Lung (tissue), 11 donors: ENCODE measurements at regions not wholly inside any gene's neighbourhood (a gene's known extent, or its start where the extent isn't known, plus 50 kb on each side); places are given as distances from the start of the nearest gene placed in this dataset.

Experiments
- ATAC-seq: fragments of 200-7000 bp; cut with Tn5 transposase; one replicate; pipeline ENCODE4 v1.9.1; 2020; ENCODE audit warnings: moderate number of reproducible peaks; ENCODE audit not compliant: insufficient read depth, low FRiP score
- DNase-seq, 3 donors: peaks; one replicate each; pipeline ENCODE4 v3.0.0-alpha.2; 2013 to 2017
- H3K27ac ChIP-seq, 2 donors: one replicate each; pipeline ENCODE4 v1.5.1; 2013; ENCODE audit warnings: mild to moderate bottlenecking in 2 of 2, moderate library complexity in 2 of 2, control low read depth in 1 of 2, inconsistent platforms in 1 of 2, low read depth in 1 of 2, low read length in 1 of 2
- H3K27me3 ChIP-seq, 3 donors: one replicate each; pipeline ENCODE4 v1.5.1; 2013; ENCODE audit warnings: low read length in 2 of 3; ENCODE audit not compliant: control insufficient read depth in 3 of 3, insufficient read depth in 3 of 3
- H3K36me3 ChIP-seq, 4 donors: one replicate each; pipeline ENCODE4 v1.5.1; 2013; ENCODE audit warnings: low read length in 4 of 4, mild to moderate bottlenecking in 1 of 4, moderate library complexity in 1 of 4; ENCODE audit not compliant: control insufficient read depth in 4 of 4, insufficient read depth in 4 of 4
- H3K4me1 ChIP-seq, 5 donors: one replicate each; pipeline ENCODE4 v1.5.1; 2013; ENCODE audit warnings: low read length in 5 of 5, mild to moderate bottlenecking in 2 of 5, moderate library complexity in 1 of 5; ENCODE audit not compliant: control insufficient read depth in 5 of 5, insufficient read depth in 5 of 5
- H3K4me3 ChIP-seq: one replicate; pipeline ENCODE4 v1.5.1; 2013; ENCODE audit warnings: mild to moderate bottlenecking, control low read depth, moderate library complexity
- H3K9ac ChIP-seq, 2 donors: one replicate each; pipeline ENCODE4 v1.5.1; 2013; ENCODE audit warnings: low read length in 2 of 2, control low read depth in 1 of 2; ENCODE audit not compliant: insufficient read depth in 1 of 2
- H3K9me3 ChIP-seq, 4 donors: one replicate each; pipeline ENCODE4 v1.5.1; 2013; ENCODE audit warnings: low read length in 3 of 4, mild to moderate bottlenecking in 1 of 4, moderate library complexity in 1 of 4; ENCODE audit not compliant: control insufficient read depth in 4 of 4, insufficient read depth in 3 of 4
- CTCF ChIP-seq: IDR thresholded peaks from 2 replicates; pipeline ENCODE4 v1.5.1; 2012; ENCODE audit warnings: mild to moderate bottlenecking; ENCODE audit errors: control extremely low read depth, extremely low read depth
- WGBS, 2 donors: extraction: QIAGEN DNeasy Blood & Tissue Kit; methylation state at CpG; one replicate each; pipeline ENCODE4 v1.1.7; 2013; 5-methylcytosine and 5-hydroxymethylcytosine counted together
- donor health status: control.
- donor health status: control.
- donor health status: Bipolar disorder and iron deficiency.
- donor health status: healthy.
- donor health status: DM: yes; HTN: yes; CAD: no.

DNA sequence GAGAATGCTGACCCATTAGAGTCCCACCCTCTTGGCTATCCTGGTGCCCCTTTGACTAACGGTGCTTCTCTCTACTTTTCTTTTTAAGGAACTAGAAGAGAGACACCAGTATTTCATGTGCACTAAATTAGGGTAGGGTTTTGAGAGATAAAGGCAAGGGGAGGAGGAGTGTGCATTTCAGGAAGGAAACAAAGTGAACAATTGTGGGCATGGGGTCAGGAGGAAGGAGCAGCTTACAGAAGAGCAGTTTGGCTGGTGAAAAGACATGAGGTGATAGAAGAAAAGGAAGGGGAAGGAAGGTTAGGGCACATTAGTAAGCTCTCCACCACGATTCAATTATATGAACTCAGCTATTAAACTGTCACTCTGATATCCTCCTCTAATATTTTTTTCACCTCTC lies 105.8 kb upstream of the CTAGE1 start:
- Histone ChIP-seq H3K9me3 (no peaks in the 10 kb centered on the region), H3K27ac (no peak overlapping the region), H3K27me3 (no peaks in the 10 kb centered on the region), H3K9ac (no peak overlapping the region), H3K4me3 (no peak overlapping the region), H3K4me1 (no peaks in the 10 kb centered on the region), H3K36me3 (no peaks in the 10 kb centered on the region)
- ATAC-seq: no peak
- no peak for DNase-seq
- no peak for TF ChIP-seq CTCF
- 28 to 38% methylated on average over 2 of the region's 2 CpGs for whole genome bisulfite sequencing, 2 donors

- Histone ChIP-seq H3K36me3 (no peaks in the 10 kb centered on the region), H3K4me3 (no peak overlapping the region), H3K9ac (no peak overlapping the region), H3K9me3 (no peaks in the 10 kb centered on the region), H3K27ac (no peak overlapping the region), H3K4me1 (no peaks in the 10 kb centered on the region), H3K27me3 (no peaks in the 10 kb centered on the region)
- no peak for DNase-seq
- WGBS, 2 donors: 58 to 76% methylated on average over 6 of the region's 6 CpGs
- no peak for TF ChIP-seq CTCF
- no peak for ATAC-seq
Measured at GRCh38 chr18:22524783-22525182, 107.1 kb upstream of the CTAGE1 start.

DNA sequence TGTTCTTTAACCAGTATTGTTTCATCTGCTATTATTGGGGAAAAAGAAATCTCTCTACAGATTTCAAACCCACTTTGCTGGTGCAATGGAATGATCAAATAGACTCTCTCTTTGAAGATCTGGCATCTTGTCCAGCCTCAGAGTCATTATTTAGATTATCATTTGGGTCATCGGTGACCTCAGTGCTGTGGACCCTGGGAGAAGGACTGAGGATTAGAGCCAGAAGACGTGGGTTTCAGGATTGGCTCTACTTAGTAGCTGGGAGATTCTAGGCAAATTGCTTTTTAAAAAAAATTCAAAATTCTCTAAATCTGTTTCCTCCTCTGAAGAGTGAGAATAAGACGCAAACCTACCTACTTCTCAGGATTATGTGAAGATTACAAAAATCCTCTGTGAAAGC lies 107.6 kb upstream of the CTAGE1 start:
- Histone ChIP-seq H3K9ac (no peak overlapping the region), H3K36me3 (no peaks in the 10 kb centered on the region), H3K9me3 (no peaks in the 10 kb centered on the region), H3K27me3 (no peaks in the 10 kb centered on the region), H3K27ac (no peak overlapping the region), H3K4me1 (no peaks in the 10 kb centered on the region), H3K4me3 (no peak overlapping the region)
- DNase-seq (no peak), ATAC-seq (no peak)
- 87% methylated on average over 3 of the region's 3 CpGs for WGBS, 2 donors
- no peak for TF ChIP-seq CTCF

- H3K36me3 ChIP-seq: no peaks in the 10 kb centered on the region
- no peak overlapping the region for H3K9ac ChIP-seq
- no peak overlapping the region for H3K27ac ChIP-seq
- H3K4me1 ChIP-seq: no peaks in the 10 kb centered on the region
- WGBS, 2 donors: 78 to 93% methylated on average over 3 of the region's 3 CpGs
- no peak for ATAC-seq
- H3K9me3 ChIP-seq: no peaks in the 10 kb centered on the region
- no peak for TF ChIP-seq CTCF
- H3K4me3 ChIP-seq: no peak overlapping the region
- H3K27me3 ChIP-seq: no peaks in the 10 kb centered on the region
- no peak for DNase-seq
Measured at GRCh38 chr18:22525883-22526282, 108.2 kb upstream of the CTAGE1 start.
